IMR-90 (cell line): ENCODE measurements at regions not wholly inside any gene's neighbourhood (a gene's known extent, or its start where the extent isn't known, plus 50 kb on each side); places are given as distances from the start of the nearest gene placed in this dataset.

Experiments
- ATAC-seq: fragments of 200-7000 bp; cut with Tn5 transposase; 2 replicates; pipeline ENCODE4 v1.9.1; 2020; ENCODE audit warnings: low read depth, mild to moderate bottlenecking, moderate library complexity
- BruUV-seq: library from RNA; stranded (reverse); fragments of 400-500 nt; replicated peaks from 2 replicates; lab custom pipeline; 2021; lab: Mats Ljungman, UMichigan
- CTCF ChIA-PET: fragments of 300-600 bp; formaldehyde crosslinking; extraction: SDS; loops from one replicate; lab custom pipeline; 2021; ENCODE audit warnings: antibody characterized with exemption; lab: Yijun Ruan, JAX
- POLR2A ChIA-PET: fragments of 300-600 bp; sonication (Branson Sonifier 250); formaldehyde crosslinking; loops from one replicate; lab custom pipeline; 2022; ENCODE audit warnings: antibody characterized with exemption; ENCODE audit not compliant: unreplicated experiment; lab: Charles Lee
- DNase-seq: peaks from one replicate; pipeline ENCODE4 v3.0.0; 2013
- H2AFZ ChIP-seq: replicated peaks from 2 replicates; pipeline ENCODE3; 2013; ENCODE audit warnings: low read length, mild to moderate bottlenecking; ENCODE audit not compliant: poor library complexity
- H2AK5ac ChIP-seq: 2 replicates; pipeline ENCODE4 v1.6.1; 2013; ENCODE audit warnings: low read depth, low read length, inconsistent platforms
- H2AK9ac ChIP-seq: replicated peaks from 2 replicates; pipeline ENCODE3; 2013; ENCODE audit warnings: mild to moderate bottlenecking, low read depth, low read length, moderate library complexity; ENCODE audit not compliant: poor library complexity
- H2BK120ac ChIP-seq: 2 replicates; pipeline ENCODE4 v1.6.1; 2013; ENCODE audit warnings: low read depth, low read length, inconsistent platforms
- H2BK15ac ChIP-seq: 3 replicates; pipeline ENCODE4 v1.6.1; 2013; ENCODE audit warnings: low read depth, low read length, inconsistent platforms
- H2BK20ac ChIP-seq: 2 replicates; pipeline ENCODE4 v1.6.1; 2013; ENCODE audit warnings: low read depth, mild to moderate bottlenecking, inconsistent platforms, low read length, moderate library complexity
- H2BK5ac ChIP-seq: 2 replicates; pipeline ENCODE4 v1.6.1; 2013; ENCODE audit warnings: mild to moderate bottlenecking, low read depth, low read length, inconsistent platforms; ENCODE audit not compliant: poor library complexity, severe bottlenecking
- H3K14ac ChIP-seq: replicated peaks from 2 replicates; pipeline ENCODE4 v1.6.1; 2013; ENCODE audit warnings: low read depth, low read length, inconsistent platforms
- H3K18ac ChIP-seq: 2 replicates; pipeline ENCODE4 v1.6.1; 2013; ENCODE audit warnings: low read depth, low read length, control low read depth
- H3K23ac ChIP-seq: 2 replicates; pipeline ENCODE4 v1.6.1; 2013; ENCODE audit warnings: low read depth, low read length, inconsistent platforms
- H3K27ac ChIP-seq: 2 replicates; pipeline ENCODE4 v1.5.1; 2013; ENCODE audit warnings: mild to moderate bottlenecking, control low read depth, low read length; ENCODE audit not compliant: insufficient read depth
- H3K27me3 ChIP-seq: 2 replicates; pipeline ENCODE4 v1.6.1; 2013; ENCODE audit warnings: low read length; ENCODE audit not compliant: control insufficient read depth, insufficient read depth
- H3K36me3 ChIP-seq: 2 replicates; pipeline ENCODE4 v1.6.1; 2013; ENCODE audit warnings: low read length, mixed read lengths; ENCODE audit not compliant: control insufficient read depth, insufficient read depth
- H3K4ac ChIP-seq: 2 replicates; pipeline ENCODE4 v1.6.1; 2013; ENCODE audit warnings: low read depth, low read length, inconsistent platforms
- H3K4me1 ChIP-seq: 2 replicates; pipeline ENCODE4 v1.6.1; 2013; ENCODE audit warnings: low read length, mixed read lengths; ENCODE audit not compliant: control insufficient read depth, insufficient read depth
- H3K4me2 ChIP-seq: 2 replicates; pipeline ENCODE4 v1.6.1; 2013; ENCODE audit warnings: low read depth, mild to moderate bottlenecking, control low read depth, low read length, moderate library complexity
- H3K4me3 ChIP-seq: 2 replicates; pipeline ENCODE4 v1.5.1; 2013; ENCODE audit warnings: low read depth, mild to moderate bottlenecking, control low read depth, low read length, moderate library complexity; ENCODE audit not compliant: insufficient read depth
- H3K56ac ChIP-seq: 2 replicates; pipeline ENCODE4 v1.6.1; 2013; ENCODE audit warnings: low read length, inconsistent platforms; ENCODE audit not compliant: insufficient read depth; ENCODE audit errors: extremely low read depth
- H3K79me1 ChIP-seq, 2 experiments: 2 replicates each; pipeline ENCODE4 v1.6.1; 2013; ENCODE audit warnings: low read length in 2 of 2, inconsistent platforms in 1 of 2, low read depth in 1 of 2
- H3K9ac ChIP-seq: 2 replicates; pipeline ENCODE4 v1.6.1; 2013; ENCODE audit warnings: low read depth, low read length, control low read depth
- H3K9me1 ChIP-seq: 2 replicates; pipeline ENCODE4 v1.6.1; 2013; ENCODE audit warnings: low read length, inconsistent platforms; ENCODE audit not compliant: insufficient read depth
- H3K9me3 ChIP-seq: 2 replicates; pipeline ENCODE4 v1.6.1; 2013; ENCODE audit warnings: low read length; ENCODE audit not compliant: control insufficient read depth, insufficient read depth
- H4K20me1 ChIP-seq: 2 replicates; pipeline ENCODE4 v1.6.1; 2013; ENCODE audit warnings: low read length, inconsistent platforms; ENCODE audit not compliant: insufficient read depth
- H4K5ac ChIP-seq: 2 replicates; pipeline ENCODE4 v1.6.1; 2013; ENCODE audit warnings: mild to moderate bottlenecking, low read depth, low read length, control low read depth
- H4K8ac ChIP-seq, 2 experiments: 2 replicates each; pipeline ENCODE4 v1.6.1; 2013; ENCODE audit warnings: low read depth in 2 of 2, low read length in 2 of 2, control low read depth in 1 of 2, inconsistent platforms in 1 of 2
- H4K91ac ChIP-seq: 2 replicates; pipeline ENCODE4 v1.6.1; 2013; ENCODE audit warnings: low read depth, low read length, inconsistent platforms; ENCODE audit not compliant: insufficient read depth
- CHD1 ChIP-seq: IDR thresholded peaks from 2 replicates; pipeline ENCODE4 v1.6.1; 2012; ENCODE audit warnings: low read depth, low read length, improper control_type of control experiment
- WGBS, 2 experiments: methylation state at CpG; one replicate each; pipeline versions ENCODE4 v1.1.5 to v1.1.7; 2013; ENCODE audit warnings: missing lambda C conversion rate in 2 of 2; ENCODE audit not compliant: insufficient read length in 1 of 2; ENCODE audit errors: extremely low coverage in 2 of 2; 5-methylcytosine and 5-hydroxymethylcytosine counted together
- dilution Hi-C: fragments of 300-500 bp; cut with HindIII; formaldehyde crosslinking; loops from one replicate; pipeline ENCODE4 v1.14.3; 2018; ENCODE audit warnings: low sequenced_read_pairs; ENCODE audit not compliant: unreplicated experiment
- in situ Hi-C: fragments of 300-500 bp; cut with MboI; formaldehyde crosslinking; loops from 3 replicates; pipeline ENCODE4 v1.14.3; 2019; ENCODE audit warnings: low sequenced_read_pairs, inconsistent platforms, mixed read lengths
- intact Hi-C: fragments of 100-400 bp; cut with micrococcal nuclease; formaldehyde crosslinking; loops from 2 replicates; pipeline ENCODE4 v1.10.0; 2022

DNA sequence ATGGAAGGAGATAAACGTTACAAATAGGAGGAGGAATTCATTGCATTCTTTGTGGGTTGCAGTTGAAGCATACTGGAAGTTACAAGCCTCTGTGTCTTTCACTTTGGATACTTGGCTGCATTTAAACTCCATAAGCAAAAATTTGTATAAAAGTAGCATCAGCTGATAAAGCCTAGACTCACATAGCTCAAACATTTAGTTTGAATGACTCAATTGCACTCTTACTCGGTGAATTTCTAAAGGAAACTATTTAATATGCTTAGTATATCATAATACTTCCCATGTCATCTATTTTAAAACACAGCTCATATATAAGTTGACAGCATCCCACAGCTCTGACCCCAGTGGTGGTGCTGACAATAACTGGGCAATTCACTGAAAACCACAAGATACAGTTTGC is 596.6 kb upstream of the ZNF608 start:
- in situ Hi-C loops: no loop called here
- ChIA-PET CTCF (interaction anchor here (1.2 kb wide), 1 partner anchor 15 kb away, joined by 4 read pairs; no protein-coding TSS in a partner anchor), POLR2A (no interaction called here)
- Histone ChIP-seq H3K27me3 (no peaks in the 10 kb centered on the region; the same call in 1 of the 2 replicates), H4K5ac (no peak overlapping the region), H3K9ac (no peak overlapping the region), H4K91ac (no peak overlapping the region), H3K4ac (no peak overlapping the region), H4K8ac (no peak overlapping the region), H4K20me1 (no peaks in the 10 kb centered on the region), H3K4me3 (no peak overlapping the region), H3K18ac (no peak overlapping the region), H2AK5ac (no peak overlapping the region), H3K36me3 (no peaks in the 10 kb centered on the region), H2BK5ac (no peak overlapping the region), H2BK20ac (no peak overlapping the region), H2BK120ac (no peak overlapping the region), H3K79me1 (no peaks in the 10 kb centered on the region), H3K14ac (no peak overlapping the region), H2AFZ (no peak overlapping the region), H3K4me2 (peak overlapping the region; percentile 63; the same call in 1 of the 2 replicates), H3K27ac (no peak overlapping the region), H2BK15ac (no peak overlapping the region), H3K56ac (no peak overlapping the region), H3K9me1 (no peaks in the 10 kb centered on the region), H2AK9ac (no peak overlapping the region), H3K9me3 (no peaks in the 10 kb centered on the region), H3K23ac (no peak overlapping the region), H3K4me1 (peaks cover 2% of the 10 kb centered on the region; the same call in 1 of the 2 replicates)
- dilution Hi-C loops: no loop called here
- DNase-seq (peak; percentile 84), ATAC-seq (peak; percentile 91)
- TF ChIP-seq CHD1: no peak
- intact Hi-C loops: loop anchor here (5.0 kb wide), 1 partner anchor 596 kb away; the partner anchor contains the start of gene ZNF608
- no TSS peak for BruUV-seq
- no CpG with 5 or more reads among the region's 2 CpGs for WGBS, 2 experiments
